ENCODE measurements at regions not wholly inside any gene's neighbourhood (a gene's known extent, or its start where the extent isn't known, plus 50 kb on each side); places are given as distances from the start of the nearest gene placed in this dataset.

DNA sequence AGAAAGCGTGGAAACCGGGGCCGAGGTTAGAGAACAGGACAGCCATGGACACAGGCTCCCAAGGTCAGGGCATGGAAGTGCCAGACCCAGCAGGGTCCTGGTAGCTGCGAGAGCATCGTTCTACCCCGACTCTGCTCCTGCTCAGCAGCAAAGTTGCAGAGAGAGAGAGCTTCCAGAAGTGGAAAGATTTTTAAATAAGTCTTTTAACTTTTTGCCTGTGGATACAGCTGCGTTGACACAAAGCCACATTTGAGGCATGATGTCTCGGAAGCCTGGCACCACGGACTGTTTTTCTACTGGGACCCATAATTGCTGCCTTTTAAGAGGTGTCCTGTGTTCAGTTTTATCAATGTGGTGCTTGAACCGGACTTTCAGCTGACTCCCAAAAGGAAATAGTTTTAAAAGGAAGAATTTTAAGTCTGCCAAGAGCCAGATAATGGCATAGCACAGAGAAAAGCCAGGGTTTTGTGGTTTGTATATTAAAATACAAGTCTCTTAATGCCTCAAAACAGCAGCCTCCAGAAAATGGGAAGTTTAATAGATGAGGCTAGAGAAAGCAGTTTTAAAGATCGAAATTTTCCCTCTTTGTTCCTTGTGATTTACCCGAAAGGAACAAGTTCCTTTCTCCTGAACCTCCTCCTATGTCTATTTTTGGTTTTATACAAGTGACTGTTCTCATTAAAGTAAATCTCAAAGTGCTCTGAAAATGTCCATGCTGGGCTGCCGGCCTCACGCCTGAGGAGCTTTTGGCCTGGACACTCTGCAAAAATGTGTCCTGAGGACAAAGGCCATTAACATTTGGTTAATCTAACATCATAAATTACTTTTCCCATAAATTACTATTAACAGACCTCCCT lies 91.5 kb downstream of the RIN2 start:
- ATAC-seq (ENCODE audit: insufficient read depth, low FRiP score) (no peak), DNase-seq (peak; percentile 32 to 72 (median 53))
- Histone ChIP-seq H3K9ac (ENCODE audit: insufficient read depth in 1 of 2, low read length in 2 of 2) (peak overlapping the region in 1 of 2 donors; percentile 8), H3K9me3 (ENCODE audit: control insufficient read depth in 4 of 4, insufficient read depth in 3 of 4, low read length in 3 of 4) (no peaks in the 10 kb centered on the region), H3K4me1 (ENCODE audit: control insufficient read depth in 5 of 5, insufficient read depth in 5 of 5, low read length in 5 of 5) (peaks cover 0 to 19% (median 15%) of the 10 kb centered on the region in 5 donors), H3K27ac (ENCODE audit: low read depth in 1 of 2, low read length in 1 of 2) (peak overlapping the region; percentile 4 to 22), H3K27me3 (ENCODE audit: control insufficient read depth in 3 of 3, insufficient read depth in 3 of 3, low read length in 2 of 3) (no peaks in the 10 kb centered on the region), H3K4me3 (no peak overlapping the region), H3K36me3 (ENCODE audit: control insufficient read depth in 4 of 4, insufficient read depth in 4 of 4, low read length in 4 of 4) (no peaks in the 10 kb centered on the region)
- 56 to 73% methylated on average over 14 of the region's 14 CpGs for WGBS, 2 donors
- TF ChIP-seq, protein P1, sequence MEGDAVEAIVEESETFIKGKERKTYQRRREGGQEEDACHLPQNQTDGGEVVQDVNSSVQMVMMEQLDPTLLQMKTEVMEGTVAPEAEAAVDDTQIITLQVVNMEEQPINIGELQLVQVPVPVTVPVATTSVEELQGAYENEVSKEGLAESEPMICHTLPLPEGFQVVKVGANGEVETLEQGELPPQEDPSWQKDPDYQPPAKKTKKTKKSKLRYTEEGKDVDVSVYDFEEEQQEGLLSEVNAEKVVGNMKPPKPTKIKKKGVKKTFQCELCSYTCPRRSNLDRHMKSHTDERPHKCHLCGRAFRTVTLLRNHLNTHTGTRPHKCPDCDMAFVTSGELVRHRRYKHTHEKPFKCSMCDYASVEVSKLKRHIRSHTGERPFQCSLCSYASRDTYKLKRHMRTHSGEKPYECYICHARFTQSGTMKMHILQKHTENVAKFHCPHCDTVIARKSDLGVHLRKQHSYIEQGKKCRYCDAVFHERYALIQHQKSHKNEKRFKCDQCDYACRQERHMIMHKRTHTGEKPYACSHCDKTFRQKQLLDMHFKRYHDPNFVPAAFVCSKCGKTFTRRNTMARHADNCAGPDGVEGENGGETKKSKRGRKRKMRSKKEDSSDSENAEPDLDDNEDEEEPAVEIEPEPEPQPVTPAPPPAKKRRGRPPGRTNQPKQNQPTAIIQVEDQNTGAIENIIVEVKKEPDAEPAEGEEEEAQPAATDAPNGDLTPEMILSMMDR (IDR thresholded peaks at IDR 0.05; ENCODE audit: control extremely low read depth, extremely low read depth), result no peak

DNA sequence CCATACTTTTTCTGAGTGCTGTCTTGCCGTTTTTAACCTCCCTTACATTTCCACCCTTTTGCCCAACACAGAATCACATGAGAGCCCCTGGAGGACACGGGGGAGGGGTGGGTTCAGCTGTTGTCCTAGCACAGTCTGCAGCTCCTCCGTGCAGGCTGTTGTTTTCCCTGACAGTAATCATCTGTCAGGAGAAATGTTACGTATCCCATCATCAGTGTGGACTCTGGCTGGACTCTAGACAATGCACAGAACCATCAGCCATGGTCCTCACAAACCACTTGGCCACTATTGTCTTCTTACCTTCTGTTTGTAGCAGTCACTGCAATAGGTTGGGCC lies 92.1 kb downstream of the RIN2 start:
- Histone ChIP-seq H3K4me3 (no peak overlapping the region), H3K27me3 (ENCODE audit: control insufficient read depth in 3 of 3, insufficient read depth in 3 of 3, low read length in 2 of 3) (no peaks in the 10 kb centered on the region), H3K9ac (ENCODE audit: insufficient read depth in 1 of 2, low read length in 2 of 2) (peak overlapping the region in 1 of 2 donors; percentile 8), H3K9me3 (ENCODE audit: control insufficient read depth in 4 of 4, insufficient read depth in 3 of 4, low read length in 3 of 4) (no peaks in the 10 kb centered on the region), H3K4me1 (ENCODE audit: control insufficient read depth in 5 of 5, insufficient read depth in 5 of 5, low read length in 5 of 5) (peaks cover 0 to 19% (median 15%) of the 10 kb centered on the region in 5 donors), H3K36me3 (ENCODE audit: control insufficient read depth in 4 of 4, insufficient read depth in 4 of 4, low read length in 4 of 4) (no peaks in the 10 kb centered on the region), H3K27ac (ENCODE audit: low read depth in 1 of 2, low read length in 1 of 2) (peak overlapping the region in 1 of 2 donors; percentile 4)
- ATAC-seq (ENCODE audit: insufficient read depth, low FRiP score), result no peak
- 65 to 68% methylated on average over 4 of the region's 4 CpGs for WGBS, 2 donors
- TF ChIP-seq, protein P1 (IDR thresholded peaks at IDR 0.05; ENCODE audit: control extremely low read depth, extremely low read depth), result no peak
- peak; percentile 68 to 90 (median 76) for DNase-seq

DNA sequence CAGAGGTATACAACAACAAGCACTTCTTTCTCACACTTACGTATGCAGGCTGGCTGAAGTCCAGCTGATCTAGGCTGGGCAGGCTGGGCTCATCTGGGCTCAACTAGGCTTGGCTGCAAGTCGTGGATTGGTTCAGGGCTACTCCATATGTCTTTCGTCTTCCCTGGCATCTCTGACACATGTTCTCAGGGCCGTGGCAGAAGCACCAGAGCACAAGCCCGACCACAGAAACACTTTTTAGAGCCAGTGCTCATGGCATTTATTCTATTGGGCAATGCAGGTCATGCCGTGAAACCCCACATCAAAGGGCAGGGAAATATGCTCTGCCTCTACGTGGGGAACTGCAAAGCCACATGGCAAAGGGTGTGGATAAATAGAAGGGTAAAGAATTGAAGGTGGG lies 93.8 kb downstream of the RIN2 start:
- Histone ChIP-seq H3K4me3 (no peak overlapping the region), H3K4me1 (ENCODE audit: control insufficient read depth in 5 of 5, insufficient read depth in 5 of 5, low read length in 5 of 5) (peaks cover 0 to 19% (median 16%) of the 10 kb centered on the region in 5 donors), H3K36me3 (ENCODE audit: control insufficient read depth in 4 of 4, insufficient read depth in 4 of 4, low read length in 4 of 4) (no peaks in the 10 kb centered on the region), H3K9me3 (ENCODE audit: control insufficient read depth in 4 of 4, insufficient read depth in 3 of 4, low read length in 3 of 4) (no peaks in the 10 kb centered on the region), H3K27ac (ENCODE audit: low read depth in 1 of 2, low read length in 1 of 2) (no peak overlapping the region), H3K9ac (ENCODE audit: insufficient read depth in 1 of 2, low read length in 2 of 2) (no peak overlapping the region), H3K27me3 (ENCODE audit: control insufficient read depth in 3 of 3, insufficient read depth in 3 of 3, low read length in 2 of 3) (no peaks in the 10 kb centered on the region)
- WGBS, 2 donors, result 74 to 81% methylated on average over 7 of the region's 7 CpGs
- DNase-seq (peak; percentile 39 to 41 (median 40)), ATAC-seq (ENCODE audit: insufficient read depth, low FRiP score) (no peak)
- TF ChIP-seq, protein P1 (IDR thresholded peaks at IDR 0.05; ENCODE audit: control extremely low read depth, extremely low read depth), result no peak
